ENCODE measurements at regions not wholly inside any gene's neighbourhood (a gene's known extent, or its start where the extent isn't known, plus 50 kb on each side); places are given as distances from the start of the nearest gene placed in this dataset.

DNA sequence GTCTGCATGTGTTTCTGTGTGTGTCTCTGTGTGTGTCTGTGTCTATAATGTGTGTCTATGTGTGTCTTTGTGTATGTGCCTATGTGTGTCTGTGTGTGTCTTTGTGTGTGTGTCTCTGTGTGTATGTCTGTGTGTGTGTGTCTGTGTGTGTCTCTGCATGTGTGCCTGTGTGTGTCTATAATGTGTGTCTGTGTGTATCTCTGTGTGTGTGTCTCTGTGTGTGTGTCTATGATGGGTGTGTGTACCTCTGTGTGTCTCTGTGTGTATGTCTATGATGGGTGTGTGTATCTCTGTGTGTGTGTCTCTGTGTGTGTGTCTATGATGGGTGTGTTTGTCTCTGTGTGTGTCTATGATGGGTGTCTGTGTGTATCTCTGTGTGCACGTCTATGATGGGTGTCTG is 126.2 kb upstream of the GPC1 start:
- in situ Hi-C loops (cut with HindIII; ENCODE audit: low sequenced_read_pairs): no loop called here
- TF ChIP-seq, protein P1, sequence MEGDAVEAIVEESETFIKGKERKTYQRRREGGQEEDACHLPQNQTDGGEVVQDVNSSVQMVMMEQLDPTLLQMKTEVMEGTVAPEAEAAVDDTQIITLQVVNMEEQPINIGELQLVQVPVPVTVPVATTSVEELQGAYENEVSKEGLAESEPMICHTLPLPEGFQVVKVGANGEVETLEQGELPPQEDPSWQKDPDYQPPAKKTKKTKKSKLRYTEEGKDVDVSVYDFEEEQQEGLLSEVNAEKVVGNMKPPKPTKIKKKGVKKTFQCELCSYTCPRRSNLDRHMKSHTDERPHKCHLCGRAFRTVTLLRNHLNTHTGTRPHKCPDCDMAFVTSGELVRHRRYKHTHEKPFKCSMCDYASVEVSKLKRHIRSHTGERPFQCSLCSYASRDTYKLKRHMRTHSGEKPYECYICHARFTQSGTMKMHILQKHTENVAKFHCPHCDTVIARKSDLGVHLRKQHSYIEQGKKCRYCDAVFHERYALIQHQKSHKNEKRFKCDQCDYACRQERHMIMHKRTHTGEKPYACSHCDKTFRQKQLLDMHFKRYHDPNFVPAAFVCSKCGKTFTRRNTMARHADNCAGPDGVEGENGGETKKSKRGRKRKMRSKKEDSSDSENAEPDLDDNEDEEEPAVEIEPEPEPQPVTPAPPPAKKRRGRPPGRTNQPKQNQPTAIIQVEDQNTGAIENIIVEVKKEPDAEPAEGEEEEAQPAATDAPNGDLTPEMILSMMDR (IDR thresholded peaks at IDR 0.05; ENCODE audit: low read depth, low read length): no peak
- no peak for DNase-seq (ENCODE audit: low read depth, low spot score)
- H3K4me3 ChIP-seq (ENCODE audit: low read depth, low read length): no peak overlapping the region

DNA sequence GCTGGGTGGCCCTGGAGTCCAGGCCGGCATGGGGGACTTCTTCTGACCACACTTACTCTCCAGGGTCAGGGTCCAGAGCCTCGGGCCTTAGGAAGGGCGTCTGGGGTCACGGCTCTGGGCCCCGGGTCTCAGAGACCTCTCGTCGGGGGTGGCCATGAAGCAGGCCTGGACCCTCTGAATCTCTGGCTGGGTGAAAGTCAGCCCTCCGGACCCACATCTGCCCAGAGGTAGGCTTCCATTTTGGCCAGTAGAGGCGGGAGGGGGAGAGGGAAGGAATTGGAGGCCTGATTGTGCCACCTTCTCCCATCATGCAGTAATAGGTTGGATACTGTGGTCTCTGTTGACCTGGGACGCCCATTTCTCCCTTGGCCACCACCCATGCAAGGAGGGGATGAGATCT is 125.3 kb upstream of the GPC1 start:
- in situ Hi-C loops (cut with HindIII; ENCODE audit: low sequenced_read_pairs): no loop called here
- DNase-seq (ENCODE audit: low read depth, low spot score): no peak
- no peak overlapping the region for H3K4me3 ChIP-seq (ENCODE audit: low read depth, low read length)
- TF ChIP-seq, protein P1 (IDR thresholded peaks at IDR 0.05; ENCODE audit: low read depth, low read length): no peak

DNA sequence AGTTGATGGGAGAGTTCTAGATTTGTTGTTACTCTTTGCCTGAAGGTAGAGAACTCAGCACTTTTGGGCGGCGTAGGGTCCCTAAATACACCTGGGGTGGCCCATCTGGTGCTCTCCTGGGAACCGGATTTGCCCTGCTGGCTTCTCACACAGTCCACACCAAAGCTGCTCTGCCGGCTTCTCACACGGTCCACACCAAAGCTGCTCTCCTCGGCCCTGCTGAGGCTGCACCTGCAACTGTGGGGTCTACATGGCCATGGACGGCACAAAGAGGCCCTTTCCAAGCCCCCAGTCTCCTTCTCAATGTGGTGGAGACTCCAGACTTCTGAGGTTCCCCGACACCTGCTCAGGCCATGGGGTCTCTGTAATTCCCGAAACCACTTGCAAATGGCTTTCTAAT is 124.8 kb upstream of the GPC1 start:
- no peak for DNase-seq (ENCODE audit: low read depth, low spot score)
- H3K4me3 ChIP-seq (ENCODE audit: low read depth, low read length): no peak overlapping the region
- TF ChIP-seq, protein P1 (IDR thresholded peaks at IDR 0.05; ENCODE audit: low read depth, low read length): no peak
- in situ Hi-C loops (cut with HindIII; ENCODE audit: low sequenced_read_pairs): no loop called here

- in situ Hi-C loops (cut with HindIII; ENCODE audit: low sequenced_read_pairs): no loop called here
- no peak overlapping the region for H3K4me3 ChIP-seq (ENCODE audit: low read depth, low read length)
- no peak for DNase-seq (ENCODE audit: low read depth, low spot score)
- TF ChIP-seq, protein P1 (IDR thresholded peaks at IDR 0.05; ENCODE audit: low read depth, low read length): no peak
These were observed 123.6 kb upstream of the GPC1 start for GRCh38 chr2:240311821-240312220.

DNA sequence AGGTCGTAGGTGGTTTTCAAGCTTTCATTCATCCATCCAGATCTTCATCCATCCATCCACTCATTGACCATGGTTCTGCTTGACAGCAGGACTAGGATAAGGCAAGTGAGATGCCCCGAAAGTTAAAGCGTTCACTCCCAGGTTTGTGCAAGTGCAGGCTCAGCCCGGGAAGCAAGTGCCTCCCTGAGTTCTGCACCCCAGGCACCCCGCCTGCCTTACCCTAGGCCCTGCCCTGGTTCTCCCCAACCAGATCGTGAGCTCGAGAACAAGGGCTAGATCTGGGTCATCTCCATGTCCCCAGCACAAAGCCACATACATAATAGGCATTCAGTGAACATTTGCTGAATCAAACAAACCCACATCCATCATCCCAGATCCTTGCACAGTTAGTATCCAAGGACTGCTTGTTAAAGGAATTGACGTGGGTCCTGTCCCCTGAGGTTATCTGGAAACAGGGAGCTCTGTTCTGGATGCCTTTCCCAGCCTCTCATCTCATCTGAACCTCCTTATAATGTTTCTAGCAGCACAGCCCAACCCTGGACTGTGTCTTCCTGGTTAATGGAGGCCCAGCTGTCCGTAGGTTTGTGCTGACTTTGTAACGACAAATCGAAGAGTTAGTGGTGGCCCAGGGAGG is 116.1 kb upstream of the GPC1 start:
- in situ Hi-C loops (cut with HindIII; ENCODE audit: low sequenced_read_pairs): no loop called here
- DNase-seq (ENCODE audit: low read depth, low spot score): no peak
- TF ChIP-seq, protein P1 (IDR thresholded peaks at IDR 0.05; ENCODE audit: low read depth, low read length): no peak
- H3K4me3 ChIP-seq (ENCODE audit: low read depth, low read length): no peak overlapping the region

GRCh38 chr2:240319855-240320203 is 115.6 kb upstream of the GPC1 start:
- DNase-seq (ENCODE audit: low read depth, low spot score): no peak
- no peak overlapping the region for H3K4me3 ChIP-seq (ENCODE audit: low read depth, low read length)
- in situ Hi-C loops (cut with HindIII; ENCODE audit: low sequenced_read_pairs): no loop called here
- TF ChIP-seq, protein P1 (IDR thresholded peaks at IDR 0.05; ENCODE audit: low read depth, low read length): no peak

All from astrocyte of the spinal cord (primary cell).